A549 (cell line): ENCODE measurements at regions not wholly inside any gene's neighbourhood (a gene's known extent, or its start where the extent isn't known, plus 50 kb on each side); places are given as distances from the start of the nearest gene placed in this dataset.

Experiments
- ATAC-seq, 2 experiments: fragments of 200-7000 bp in 1 of 2; fragments of >200 bp in 1 of 2; cut with Nextera tagmentation in 1 of 2; cut with Tn5 transposase in 1 of 2; 3 replicates each; pipeline versions ENCODE4 v1.8.0 to v1.9.1; 2018 to 2020; ENCODE audit warnings: mild to moderate bottlenecking in 1 of 2, moderate library complexity in 1 of 2
- CTCF ChIA-PET: fragments of 300-600 bp; sonication (Branson Sonifier 250); formaldehyde crosslinking; extraction: SDS; loops from one replicate; lab custom pipeline; 2021; ENCODE audit warnings: antibody characterized with exemption, inconsistent platforms; lab: Yijun Ruan, JAX
- POLR2A ChIA-PET: fragments of 350-600 bp; formaldehyde crosslinking; extraction: SDS; loops from one replicate; lab custom pipeline; 2021; ENCODE audit warnings: antibody characterized with exemption, inconsistent platforms; lab: Yijun Ruan, JAX
- DNase-seq, 2 experiments: peaks; one replicate each; pipeline versions ENCODE4 v3.0.0 to v3.0.0-alpha.2; 2011 to 2016; ENCODE audit warnings: low read depth in 1 of 2, low spot score in 1 of 2
- FAIRE-seq: peaks from 2 replicates; lab custom pipeline; 2011; peaks lifted over from hg19 to GRCh38; lab: Jason Lieb, UNC
- H3K27ac ChIP-seq, 2 experiments: fragments of >200 bp; sonication (Bioruptor Twin); formaldehyde crosslinking; 3 replicates each; pipeline ENCODE4 v1.5.1; 2016 to 2017
- H3K4me1 ChIP-seq: fragments of >200 bp; sonication (Bioruptor Twin); formaldehyde crosslinking; 3 replicates; pipeline ENCODE4 v1.6.1; 2016
- H3K4me2 ChIP-seq: fragments of >200 bp; sonication (Bioruptor Twin); formaldehyde crosslinking; 3 replicates; pipeline ENCODE4 v1.6.1; 2016
- H3K4me3 ChIP-seq: fragments of >200 bp; sonication (Bioruptor Twin); formaldehyde crosslinking; 3 replicates; pipeline ENCODE4 v1.5.1; 2016
- H3K9me3 ChIP-seq: fragments of >200 bp; sonication (Bioruptor Twin); formaldehyde crosslinking; 3 replicates; pipeline ENCODE4 v1.6.1; 2016
- ATOH8 ChIP-seq: fragments of 250-450 bp; sonication (Bioruptor Pico); IDR thresholded peaks from 2 replicates; pipeline ENCODE4 v1.5.0; 2020; ENCODE audit warnings: low read depth, mild to moderate bottlenecking, moderate library complexity
- CBX2 ChIP-seq: fragments of 200-600 bp; sonication (generic); IDR thresholded peaks from 2 replicates; pipeline ENCODE4 v1.6.1; 2016; ENCODE audit warnings: low read depth, mild to moderate bottlenecking, borderline replicate concordance
- CBX8 ChIP-seq: fragments of 200-600 bp; sonication (generic); IDR thresholded peaks from 2 replicates; pipeline ENCODE4 v1.6.1; 2016
- CHD2 ChIP-seq: fragments of 150-350 bp; IDR thresholded peaks from 2 replicates; pipeline ENCODE4 v1.6.1; 2014; ENCODE audit warnings: low read length; ENCODE audit not compliant: partially characterized antibody
- E2F6 ChIP-seq: IDR thresholded peaks from 2 replicates; pipeline ENCODE4 v1.6.1; 2012; ENCODE audit warnings: low read depth, borderline replicate concordance
- EHF ChIP-seq: fragments of 250-450 bp; sonication (Bioruptor Pico); IDR thresholded peaks from 2 replicates; pipeline ENCODE4 v1.5.0; 2020; ENCODE audit warnings: mild to moderate bottlenecking
- ELK1 ChIP-seq: fragments of 150-350 bp; IDR thresholded peaks from 2 replicates; pipeline ENCODE4 v1.6.1; 2014; ENCODE audit warnings: low read depth, mild to moderate bottlenecking, low read length
- EP300 ChIP-seq, 2 experiments: fragments of >200 bp; sonication (Bioruptor Twin); formaldehyde crosslinking; IDR thresholded peaks; 2 replicates in 1 of 2; 3 replicates in 1 of 2; pipeline ENCODE4 v1.6.1; 2016 to 2017
- ESRRA ChIP-seq: fragments of 150-350 bp; IDR thresholded peaks from 2 replicates; pipeline ENCODE4 v1.6.1; 2014; ENCODE audit warnings: mild to moderate bottlenecking, low read length, borderline replicate concordance
- FOXS1 ChIP-seq: fragments of 250-450 bp; sonication (Bioruptor Pico); IDR thresholded peaks from 2 replicates; pipeline ENCODE4 v1.5.0; 2020; ENCODE audit warnings: mild to moderate bottlenecking, moderate library complexity
- HES2 ChIP-seq: fragments of >200 bp; sonication (Bioruptor Twin); formaldehyde crosslinking; IDR thresholded peaks from 2 replicates; pipeline ENCODE4 v1.6.1; 2016
- HEYL ChIP-seq: fragments of 250-450 bp; sonication (Bioruptor Pico); IDR thresholded peaks from 2 replicates; pipeline ENCODE4 v1.8.0; 2021; ENCODE audit warnings: mild to moderate bottlenecking, moderate library complexity
- HOXA7 ChIP-seq: fragments of 250-450 bp; sonication (Bioruptor Pico); IDR thresholded peaks from 2 replicates; pipeline ENCODE4 v1.5.0; 2020; ENCODE audit warnings: mild to moderate bottlenecking, moderate library complexity
- HOXB13 ChIP-seq: fragments of 250-450 bp; sonication (Bioruptor Pico); IDR thresholded peaks from 2 replicates; pipeline ENCODE4 v1.5.0; 2020; ENCODE audit warnings: low read depth, mild to moderate bottlenecking, moderate library complexity
- HOXB5 ChIP-seq: fragments of 250-450 bp; sonication (Bioruptor Pico); IDR thresholded peaks from 2 replicates; pipeline ENCODE4 v1.5.0; 2020; ENCODE audit warnings: mild to moderate bottlenecking, moderate library complexity
- JUNB ChIP-seq: fragments of >200 bp; sonication (Bioruptor Twin); formaldehyde crosslinking; IDR thresholded peaks from 2 replicates; pipeline ENCODE4 v1.6.1; 2016
- KDM5A ChIP-seq: fragments of 200-600 bp; sonication (generic); IDR thresholded peaks from 2 replicates; pipeline ENCODE4 v1.6.1; 2016; ENCODE audit warnings: antibody characterized with exemption, mild to moderate bottlenecking
- MAFK ChIP-seq: fragments of 450-650 bp; IDR thresholded peaks from 2 replicates; pipeline ENCODE4 v1.6.1; 2014; ENCODE audit not compliant: partially characterized antibody
- NFE2L2 ChIP-seq: fragments of 150-350 bp; conservative IDR thresholded peaks from 2 replicates; pipeline ENCODE4 v1.6.1; 2014; ENCODE audit warnings: low read length
- NPAS2 ChIP-seq: fragments of 250-450 bp; sonication (Bioruptor Pico); IDR thresholded peaks from 2 replicates; pipeline ENCODE4 v1.8.0; 2022; ENCODE audit warnings: mild to moderate bottlenecking, moderate library complexity, borderline replicate concordance
- NR3C1 ChIP-seq: fragments of >200 bp; sonication (Bioruptor Twin); formaldehyde crosslinking; IDR thresholded peaks from 3 replicates; pipeline ENCODE4 v1.6.1; 2017
- PBX3 ChIP-seq: IDR thresholded peaks from 2 replicates; pipeline ENCODE4 v1.6.1; 2012
- PHF8 ChIP-seq: fragments of 200-600 bp; sonication (generic); IDR thresholded peaks from 2 replicates; pipeline ENCODE4 v1.6.1; 2016; ENCODE audit warnings: low read depth, mild to moderate bottlenecking, antibody characterized with exemption, moderate library complexity, borderline replicate concordance
- POLR2AphosphoS2 ChIP-seq: conservative IDR thresholded peaks from 2 replicates; pipeline ENCODE4 v1.6.1; 2012; ENCODE audit warnings: low read length, improper control_type of control experiment, inconsistent platforms
- RARB ChIP-seq: fragments of 250-450 bp; sonication (Bioruptor Pico); IDR thresholded peaks from 2 replicates; pipeline ENCODE4 v1.8.0; 2021; ENCODE audit warnings: mild to moderate bottlenecking, moderate library complexity
- RCOR1 ChIP-seq: fragments of 150-350 bp; IDR thresholded peaks from 2 replicates; pipeline ENCODE4 v1.6.1; 2014; ENCODE audit warnings: antibody characterized with exemption, low read length, low read depth
- RFX5 ChIP-seq: fragments of 450-650 bp; IDR thresholded peaks from 2 replicates; pipeline ENCODE4 v1.7.1; 2014; ENCODE audit warnings: antibody characterized with exemption, mild to moderate bottlenecking, moderate library complexity
- ZNF302 ChIP-seq: fragments of 250-450 bp; sonication (Bioruptor Pico); IDR thresholded peaks from 2 replicates; pipeline ENCODE4 v1.9.0; 2021; ENCODE audit warnings: inconsistent platforms, mild to moderate bottlenecking, moderate library complexity
- ZSCAN20 ChIP-seq: fragments of 250-450 bp; sonication (Bioruptor Pico); IDR thresholded peaks from 2 replicates; pipeline ENCODE4 v1.8.0; 2022; ENCODE audit warnings: mild to moderate bottlenecking, moderate library complexity
- WGBS: methylation state at CpG from one replicate; pipeline ENCODE4 v1.1.6; 2017; ENCODE audit errors: missing lambda C conversion rate; 5-methylcytosine and 5-hydroxymethylcytosine counted together

GRCh38 chr15:93305306-93305705, 216.3 kb upstream of the RGMA start:
- DNase-seq (no peak), FAIRE-seq (no peak), ATAC-seq (no peak)
- H3K4me3 ChIP-seq = no peak overlapping the region
- H3K4me2 ChIP-seq = no peak overlapping the region
- H3K9me3 ChIP-seq = no peaks in the 10 kb centered on the region
- 0% methylated on average over 2 of the region's 2 CpGs for WGBS
- ChIA-PET POLR2A (no interaction called here), CTCF (no interaction called here)
- TF ChIP-seq HES2 (no peak), RARB (CRISPR knock-in tag) (no peak), PHF8 (no peak), RFX5 (no peak), NFE2L2 (no peak), KDM5A (no peak), FOXS1 (CRISPR knock-in tag) (no peak), PBX3 (no peak), HOXB13 (no peak), CHD2 (no peak), ZNF302 (CRISPR knock-in tag) (no peak), ELK1 (no peak), POLR2AphosphoS2 (no peak), NR3C1 (no peak)
- no peak overlapping the region for H3K27ac ChIP-seq
- H3K4me1 ChIP-seq = no peaks in the 10 kb centered on the region

- Histone ChIP-seq H3K27ac (no peak overlapping the region), H3K4me2 (no peak overlapping the region), H3K4me3 (no peak overlapping the region), H3K4me1 (no peaks in the 10 kb centered on the region), H3K9me3 (no peaks in the 10 kb centered on the region)
- no peak for TF ChIP-seq FOXS1 (CRISPR knock-in tag)
- TF ChIP-seq NPAS2 = no peak
- TF ChIP-seq PHF8 = no peak
- no peak for TF ChIP-seq NR3C1
- no peak for TF ChIP-seq EHF (CRISPR knock-in tag)
- no peak for TF ChIP-seq E2F6
- TF ChIP-seq ESRRA = no peak
- TF ChIP-seq ZSCAN20 (CRISPR knock-in tag) = no peak
- no peak for TF ChIP-seq HOXB5 (CRISPR knock-in tag)
- TF ChIP-seq RARB (CRISPR knock-in tag) = no peak
- no peak for TF ChIP-seq CBX2
- TF ChIP-seq EP300 (IDR thresholded peaks at IDR 0.05) = no peak
- TF ChIP-seq RCOR1 = no peak
- TF ChIP-seq HEYL (CRISPR knock-in tag) = no peak
- no peak for TF ChIP-seq JUNB
- TF ChIP-seq KDM5A = no peak
- TF ChIP-seq HOXA7 (CRISPR knock-in tag) = no peak
- TF ChIP-seq MAFK = no peak
- no peak for TF ChIP-seq CBX8
- TF ChIP-seq ATOH8 (CRISPR knock-in tag) = no peak
- FAIRE-seq (no peak), DNase-seq (no peak), ATAC-seq (no peak)
- WGBS = 10% methylated on average over 6 of the region's 6 CpGs
- POLR2A ChIA-PET = no interaction called here
- CTCF ChIA-PET = interaction anchor here (0.7 to 1.0 kb wide), 2 partner anchors 9 to 30 kb away, joined by 3 read pairs; no protein-coding TSS in a partner anchor
These were observed 213.2 kb upstream of the RGMA start for GRCh38 chr15:93302080-93302765.
